Natural killer cell (primary cell): ENCODE measurements at regions not wholly inside any gene's neighbourhood (a gene's known extent, or its start where the extent isn't known, plus 50 kb on each side); places are given as distances from the start of the nearest gene placed in this dataset.

Experiments
- ATAC-seq, 3 donors: fragments of 150-1000 bp in 2 of 3; fragments of 200-7000 bp in 1 of 3; cut with Tn5 transposase; 1 replicate in 1 of 3; 2 replicates in 2 of 3; pipeline ENCODE4 v1.10.0; 2021; ENCODE audit warnings: mild to moderate bottlenecking in 2 of 3, moderate library complexity in 2 of 3
- DNase-seq, 2 donors: peaks; one replicate each; pipeline versions ENCODE4 v3.0.0 to v3.0.0-alpha.2; 2013 to 2021; ENCODE audit warnings: mixed read lengths in 1 of 2
- H3K27ac ChIP-seq: one replicate; pipeline ENCODE4 v1.5.1; 2013; ENCODE audit warnings: mild to moderate bottlenecking, low read length
- H3K27me3 ChIP-seq: one replicate; pipeline ENCODE4 v1.6.1; 2013; ENCODE audit warnings: low read length; ENCODE audit not compliant: control insufficient read depth, insufficient read depth
- H3K36me3 ChIP-seq: one replicate; pipeline ENCODE4 v1.6.1; 2013; ENCODE audit warnings: low read length; ENCODE audit not compliant: control insufficient read depth, insufficient read depth
- H3K4me1 ChIP-seq: one replicate; pipeline ENCODE4 v1.6.1; 2013; ENCODE audit warnings: low read length; ENCODE audit not compliant: control insufficient read depth, insufficient read depth
- H3K4me3 ChIP-seq: one replicate; pipeline ENCODE4 v1.5.1; 2013; ENCODE audit warnings: low read length
- H3K9me3 ChIP-seq: one replicate; pipeline ENCODE4 v1.6.1; 2013; ENCODE audit warnings: low read length; ENCODE audit not compliant: control insufficient read depth, insufficient read depth
- H3K27ac Mint-ChIP-seq, 2 donors: one replicate each; pipeline ENCODE4 v1.8.0; 2022; ENCODE audit warnings: mild to moderate bottlenecking in 2 of 2, mixed read lengths in 2 of 2, moderate library complexity in 1 of 2
- H3K27me3 Mint-ChIP-seq, 2 donors: one replicate each; pipeline ENCODE4 v1.8.0; 2022; ENCODE audit warnings: low read depth in 2 of 2, mixed read lengths in 2 of 2
- H3K36me3 Mint-ChIP-seq: one replicate; pipeline ENCODE4 v1.8.0; 2022; ENCODE audit warnings: mixed read lengths
- H3K4me1 Mint-ChIP-seq, 2 donors: one replicate each; pipeline ENCODE4 v1.8.0; 2022; ENCODE audit warnings: mixed read lengths in 2 of 2
- H3K4me3 Mint-ChIP-seq: one replicate; pipeline ENCODE4 v1.8.0; 2022; ENCODE audit warnings: mild to moderate bottlenecking, moderate library complexity, mixed read lengths
- H3K9me3 Mint-ChIP-seq, 2 donors: one replicate each; pipeline ENCODE4 v1.8.0; 2022; ENCODE audit warnings: mixed read lengths in 2 of 2
- WGBS: methylation state at CpG from one replicate; pipeline ENCODE4 v1.1.7; 2013; ENCODE audit warnings: missing lambda C conversion rate; ENCODE audit not compliant: insufficient coverage; 5-methylcytosine and 5-hydroxymethylcytosine counted together
- intact Hi-C: fragments of 100-400 bp; cut with micrococcal nuclease; formaldehyde crosslinking; loops from one replicate; pipeline ENCODE4 v1.14.2; 2022
- TF ChIP-seq, protein P1 (sequence below): fragments of 200-600 bp; IDR thresholded peaks from one replicate; pipeline ENCODE4 v1.8.0; 2022; ENCODE audit warnings: antibody characterized with exemption

DNA sequence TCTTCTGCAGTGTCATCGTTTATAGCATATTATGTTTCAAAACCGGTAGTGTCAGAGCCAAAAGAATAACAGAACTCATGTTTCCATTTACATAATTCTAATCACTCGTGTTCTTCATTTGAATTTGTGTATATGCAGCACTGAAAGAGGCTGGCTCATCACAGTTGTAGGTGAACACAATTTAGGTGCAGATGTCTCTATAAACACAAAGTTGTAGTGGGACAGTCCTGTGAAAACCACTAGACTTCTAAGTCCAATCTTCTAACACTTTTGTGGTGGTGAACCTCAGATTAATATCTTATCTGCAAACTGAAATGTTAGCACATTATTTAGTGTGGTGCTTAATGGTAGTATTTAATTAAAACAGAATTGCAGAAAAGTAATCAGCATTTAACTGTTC is 872.4 kb downstream of the C4orf33 start:
- no peaks in the 10 kb centered on the region for H3K36me3 Mint-ChIP-seq
- Histone ChIP-seq H3K4me1 (no peaks in the 10 kb centered on the region), H3K9me3 (no peaks in the 10 kb centered on the region), H3K27ac (no peak overlapping the region), H3K4me3 (no peak overlapping the region), H3K36me3 (no peaks in the 10 kb centered on the region), H3K27me3 (no peaks in the 10 kb centered on the region)
- ATAC-seq (no peak), DNase-seq (no peak)
- H3K27me3 Mint-ChIP-seq, result no peaks in the 10 kb centered on the region
- TF ChIP-seq, protein P1, sequence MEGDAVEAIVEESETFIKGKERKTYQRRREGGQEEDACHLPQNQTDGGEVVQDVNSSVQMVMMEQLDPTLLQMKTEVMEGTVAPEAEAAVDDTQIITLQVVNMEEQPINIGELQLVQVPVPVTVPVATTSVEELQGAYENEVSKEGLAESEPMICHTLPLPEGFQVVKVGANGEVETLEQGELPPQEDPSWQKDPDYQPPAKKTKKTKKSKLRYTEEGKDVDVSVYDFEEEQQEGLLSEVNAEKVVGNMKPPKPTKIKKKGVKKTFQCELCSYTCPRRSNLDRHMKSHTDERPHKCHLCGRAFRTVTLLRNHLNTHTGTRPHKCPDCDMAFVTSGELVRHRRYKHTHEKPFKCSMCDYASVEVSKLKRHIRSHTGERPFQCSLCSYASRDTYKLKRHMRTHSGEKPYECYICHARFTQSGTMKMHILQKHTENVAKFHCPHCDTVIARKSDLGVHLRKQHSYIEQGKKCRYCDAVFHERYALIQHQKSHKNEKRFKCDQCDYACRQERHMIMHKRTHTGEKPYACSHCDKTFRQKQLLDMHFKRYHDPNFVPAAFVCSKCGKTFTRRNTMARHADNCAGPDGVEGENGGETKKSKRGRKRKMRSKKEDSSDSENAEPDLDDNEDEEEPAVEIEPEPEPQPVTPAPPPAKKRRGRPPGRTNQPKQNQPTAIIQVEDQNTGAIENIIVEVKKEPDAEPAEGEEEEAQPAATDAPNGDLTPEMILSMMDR, result no peak
- peaks cover 9 to 11% of the 10 kb centered on the region in 2 donors for H3K9me3 Mint-ChIP-seq
- no peak overlapping the region for H3K27ac Mint-ChIP-seq
- 100% methylated on average over 1 of the region's 3 CpGs for WGBS
- H3K4me3 Mint-ChIP-seq, result no peak overlapping the region
- H3K4me1 Mint-ChIP-seq, result no peaks in the 10 kb centered on the region
- intact Hi-C loops, result no loop called here

DNA sequence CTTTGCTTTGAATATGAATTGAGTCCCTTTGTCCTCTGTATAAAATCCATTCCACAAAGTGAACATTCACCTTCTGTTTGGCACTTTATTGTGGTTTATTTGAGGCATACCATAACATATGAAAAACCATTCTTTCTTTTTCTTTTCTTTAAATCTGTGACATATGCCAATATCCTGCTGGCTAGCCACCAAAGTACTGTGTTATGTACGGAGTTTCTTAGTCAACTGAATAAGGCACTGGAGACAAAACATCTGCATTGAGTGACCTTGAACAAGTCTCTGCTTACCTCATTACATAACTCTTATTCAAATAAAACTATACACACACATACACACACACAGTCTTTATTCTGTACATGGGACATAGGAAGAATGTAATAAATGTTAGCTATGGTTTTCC is 872.8 kb downstream of the C4orf33 start:
- TF ChIP-seq, protein P1, result no peak
- WGBS, result 83% methylated on average over 1 of the region's 1 CpG
- intact Hi-C loops, result no loop called here
- no peaks in the 10 kb centered on the region for H3K36me3 ChIP-seq
- H3K27me3 ChIP-seq, result no peaks in the 10 kb centered on the region
- DNase-seq (no peak), ATAC-seq (no peak)
- H3K4me1 ChIP-seq, result no peaks in the 10 kb centered on the region
- Mint-ChIP-seq H3K27ac (no peak overlapping the region), H3K27me3 (no peaks in the 10 kb centered on the region), H3K9me3 (peaks cover 9 to 11% of the 10 kb centered on the region in 2 donors), H3K36me3 (no peaks in the 10 kb centered on the region), H3K4me3 (no peak overlapping the region), H3K4me1 (no peaks in the 10 kb centered on the region)
- no peak overlapping the region for H3K27ac ChIP-seq
- H3K4me3 ChIP-seq, result no peak overlapping the region
- H3K9me3 ChIP-seq, result no peaks in the 10 kb centered on the region

DNA sequence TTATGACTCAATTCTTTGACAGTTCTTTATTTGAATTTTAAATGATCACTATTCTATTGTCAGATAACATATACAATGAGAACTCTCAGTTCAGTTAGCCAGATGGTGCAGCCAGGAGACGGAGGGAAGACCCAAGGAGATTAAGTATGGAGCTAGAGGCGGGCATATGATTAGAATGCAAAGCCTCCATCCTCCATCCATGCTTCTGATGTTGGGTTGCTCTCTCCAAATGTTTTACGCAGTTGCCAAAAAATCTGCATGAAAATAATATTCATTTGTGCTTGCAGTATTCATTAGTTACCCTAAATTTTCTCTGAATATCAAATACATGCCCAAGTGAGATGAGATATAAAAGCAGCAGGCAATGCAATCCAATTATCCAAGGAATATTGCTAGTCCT is 874.8 kb downstream of the C4orf33 start:
- Histone ChIP-seq H3K4me3 (no peak overlapping the region), H3K27ac (no peak overlapping the region), H3K4me1 (no peaks in the 10 kb centered on the region), H3K36me3 (no peaks in the 10 kb centered on the region), H3K27me3 (no peaks in the 10 kb centered on the region), H3K9me3 (no peaks in the 10 kb centered on the region)
- 50% methylated on average over 2 of the region's 3 CpGs for WGBS
- DNase-seq (no peak), ATAC-seq (no peak)
- no peak overlapping the region for H3K27ac Mint-ChIP-seq
- no peaks in the 10 kb centered on the region for H3K4me1 Mint-ChIP-seq
- TF ChIP-seq, protein P1, result no peak
- H3K4me3 Mint-ChIP-seq, result no peak overlapping the region
- peaks cover 9 to 12% of the 10 kb centered on the region in 2 donors for H3K9me3 Mint-ChIP-seq
- H3K27me3 Mint-ChIP-seq, result no peaks in the 10 kb centered on the region
- intact Hi-C loops, result no loop called here
- no peaks in the 10 kb centered on the region for H3K36me3 Mint-ChIP-seq

DNA sequence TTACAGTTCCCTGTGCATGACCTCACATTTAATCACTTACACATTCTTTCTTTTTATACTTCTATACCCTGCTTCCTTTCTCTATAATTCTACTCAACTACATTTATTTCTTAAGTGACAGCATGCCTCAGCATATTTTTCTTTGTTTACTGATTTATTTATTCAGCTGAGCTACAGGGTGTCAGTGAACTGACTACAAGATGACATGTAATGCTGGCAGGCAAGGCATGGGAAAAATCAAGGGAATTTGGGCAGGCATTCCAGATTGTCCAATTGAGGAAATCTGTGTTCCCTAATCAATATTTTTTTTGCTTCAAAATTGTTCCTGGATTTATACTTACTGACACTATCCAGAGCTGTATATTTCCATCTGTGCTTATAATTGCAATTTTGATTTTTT is 875.5 kb downstream of the C4orf33 start:
- H3K36me3 ChIP-seq, result no peaks in the 10 kb centered on the region
- no peaks in the 10 kb centered on the region for H3K4me1 ChIP-seq
- DNase-seq, result no peak
- no peak overlapping the region for H3K27ac ChIP-seq
- Mint-ChIP-seq H3K27ac (no peak overlapping the region), H3K36me3 (no peaks in the 10 kb centered on the region), H3K4me3 (no peak overlapping the region), H3K4me1 (no peaks in the 10 kb centered on the region), H3K27me3 (no peaks in the 10 kb centered on the region), H3K9me3 (peaks cover 12% of the 10 kb centered on the region in 2 donors)
- no peaks in the 10 kb centered on the region for H3K27me3 ChIP-seq
- intact Hi-C loops, result no loop called here
- TF ChIP-seq, protein P1, result no peak
- H3K9me3 ChIP-seq, result no peaks in the 10 kb centered on the region
- no peak overlapping the region for H3K4me3 ChIP-seq
- no peak for ATAC-seq
